GM18517 (cell line): ENCODE measurements at regions not wholly inside any gene's neighbourhood (a gene's known extent, or its start where the extent isn't known, plus 50 kb on each side); places are given as distances from the start of the nearest gene placed in this dataset.

Experiments
- ATAC-seq: cut with Tn5 transposase; IDR thresholded peaks from one replicate; pipeline ENCODE4 v1.9.1; 2021; ENCODE audit warnings: mild to moderate bottlenecking, moderate library complexity; ENCODE audit not compliant: unreplicated experiment

GRCh38 chr19:30293051-30293785, 79.0 kb upstream of the ZNF536 start:
- no peak for ATAC-seq

DNA sequence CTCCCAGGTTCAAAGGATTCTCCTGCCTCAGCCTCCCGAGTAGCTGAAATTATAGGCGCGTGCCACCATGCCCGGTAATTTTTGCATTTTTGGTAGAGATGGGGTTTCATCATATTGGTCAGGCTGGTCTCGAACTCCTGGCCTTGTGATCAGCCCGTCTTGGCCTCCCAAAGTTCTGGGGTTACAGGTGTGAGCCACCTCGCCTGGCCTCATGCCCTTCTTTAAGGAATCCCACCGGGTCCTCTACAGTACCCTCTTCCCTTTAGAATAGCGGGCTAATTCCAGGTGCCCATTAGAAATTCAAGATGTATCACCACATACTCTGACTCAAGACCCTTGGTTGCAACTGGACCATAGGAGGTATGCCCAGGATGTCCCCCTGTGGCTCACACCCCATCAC, 74.2 kb upstream of the ZNF536 start:
- no peak for ATAC-seq

- no peak for ATAC-seq
Observed at GRCh38 chr19:30303131-30303654, 69.0 kb upstream of the ZNF536 start.

GRCh38 chr19:30304540-30304939, 67.6 kb upstream of the ZNF536 start:
- ATAC-seq = no peak

DNA sequence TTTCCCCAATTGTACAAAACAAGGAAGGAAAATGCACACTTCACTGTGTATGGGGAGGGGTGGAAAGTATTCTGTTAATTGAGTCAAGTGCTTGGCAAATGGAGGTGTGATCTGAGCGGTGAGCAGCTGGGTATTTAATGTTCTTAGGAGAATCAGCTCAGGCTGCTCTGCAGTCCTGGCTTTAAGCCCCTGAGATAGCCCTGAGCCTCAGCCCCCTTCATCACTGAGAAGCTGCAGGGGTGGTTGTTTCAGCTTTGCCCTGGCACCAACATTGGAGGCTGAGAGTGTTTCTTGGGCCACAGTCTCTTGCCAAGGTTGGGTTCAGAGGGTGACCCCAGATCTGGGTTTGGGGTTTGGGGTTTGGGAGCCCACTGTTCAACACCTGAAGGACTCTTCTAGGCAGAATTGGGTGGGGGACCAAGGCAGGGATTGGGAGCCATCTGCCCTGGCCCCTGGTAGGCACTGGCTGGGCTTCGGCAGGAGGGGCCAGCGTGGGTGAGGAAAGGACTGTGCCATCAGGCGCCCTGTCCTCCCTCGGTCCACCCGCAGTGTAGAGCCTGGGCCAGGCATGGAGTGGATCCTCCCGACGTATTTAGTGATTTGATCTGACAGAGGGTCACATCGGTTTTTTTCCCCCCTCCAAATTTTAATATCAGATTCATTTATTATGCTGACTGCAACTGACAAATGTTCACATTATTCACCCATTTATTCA, 66.7 kb upstream of the ZNF536 start:
- no peak for ATAC-seq

- ATAC-seq = no peak
Observed at GRCh38 chr19:30307191-30307974, 64.8 kb upstream of the ZNF536 start.

GRCh38 chr19:30309176-30309575, 63.0 kb upstream of the ZNF536 start:
- ATAC-seq = no peak

DNA sequence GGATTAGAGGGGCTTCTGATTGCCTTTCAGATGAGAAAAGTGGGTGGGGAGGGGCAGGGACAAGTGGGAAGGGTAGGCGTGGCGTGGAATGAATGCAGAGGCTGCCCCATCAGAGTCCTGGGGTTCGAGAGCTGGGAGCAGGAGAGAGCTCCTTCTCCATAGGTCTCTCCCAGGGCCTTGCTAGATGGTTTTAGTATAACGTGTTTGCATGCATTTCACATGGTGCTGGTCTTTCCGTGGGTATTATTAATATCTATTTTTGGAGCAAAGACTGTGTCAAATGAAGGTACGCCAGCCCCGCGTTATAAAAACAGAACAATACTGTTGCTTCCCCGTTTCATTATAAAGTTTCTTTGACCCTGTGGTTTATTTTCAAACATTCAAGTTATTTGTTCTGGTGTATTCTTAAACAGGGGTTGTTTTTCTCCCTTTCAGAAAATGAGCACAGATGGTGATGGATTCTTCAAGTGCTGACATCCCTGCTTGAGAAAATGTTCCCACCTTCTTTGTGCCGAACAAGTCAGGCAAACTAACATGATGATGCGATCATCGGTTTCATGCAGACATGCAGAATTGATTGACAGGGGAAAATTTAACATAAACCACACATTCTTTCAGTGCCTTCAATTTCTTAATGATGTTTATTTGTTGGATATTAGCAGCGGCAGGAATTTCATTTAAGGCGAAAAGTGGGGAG, 62.1 kb upstream of the ZNF536 start:
- ATAC-seq = no peak

DNA sequence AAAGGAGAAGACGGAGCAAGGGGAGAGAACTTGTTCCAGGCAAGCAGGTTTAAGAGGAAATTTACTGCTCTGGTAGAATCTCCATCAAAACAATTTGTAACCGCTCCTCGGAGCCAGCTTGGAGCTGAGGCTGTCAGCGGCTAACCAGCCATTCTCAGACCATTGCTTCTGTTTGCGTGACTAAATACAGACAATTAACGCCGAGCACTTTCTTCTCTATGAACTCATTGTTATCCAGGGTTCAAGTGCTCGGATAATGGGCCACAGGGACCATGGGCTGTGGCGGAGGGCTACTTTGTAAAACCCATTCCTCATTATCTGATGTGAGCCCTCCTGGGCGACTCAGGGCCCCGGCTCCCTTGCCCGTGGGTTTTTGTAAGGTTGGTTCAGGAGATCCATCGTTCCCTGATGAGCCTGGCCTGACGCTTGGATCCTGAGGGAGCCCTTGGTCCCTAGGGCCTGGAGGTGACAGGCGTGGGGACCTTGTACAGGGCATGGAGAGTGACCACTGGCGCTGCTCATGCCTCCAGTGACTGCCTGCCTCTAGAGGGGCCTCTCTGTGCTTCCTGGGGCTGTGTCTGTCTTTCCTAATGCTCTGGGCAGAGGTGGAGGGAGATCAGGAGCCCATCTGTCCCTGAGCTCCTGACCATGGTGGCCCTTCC, 61.5 kb upstream of the ZNF536 start:
- no peak for ATAC-seq

GRCh38 chr19:30311911-30312310, 60.3 kb upstream of the ZNF536 start:
- no peak for ATAC-seq

- no peak for ATAC-seq
Observed at GRCh38 chr19:30312582-30313352, 59.4 kb upstream of the ZNF536 start.

GRCh38 chr19:30313353-30313750, 58.8 kb upstream of the ZNF536 start:
- no peak for ATAC-seq

DNA sequence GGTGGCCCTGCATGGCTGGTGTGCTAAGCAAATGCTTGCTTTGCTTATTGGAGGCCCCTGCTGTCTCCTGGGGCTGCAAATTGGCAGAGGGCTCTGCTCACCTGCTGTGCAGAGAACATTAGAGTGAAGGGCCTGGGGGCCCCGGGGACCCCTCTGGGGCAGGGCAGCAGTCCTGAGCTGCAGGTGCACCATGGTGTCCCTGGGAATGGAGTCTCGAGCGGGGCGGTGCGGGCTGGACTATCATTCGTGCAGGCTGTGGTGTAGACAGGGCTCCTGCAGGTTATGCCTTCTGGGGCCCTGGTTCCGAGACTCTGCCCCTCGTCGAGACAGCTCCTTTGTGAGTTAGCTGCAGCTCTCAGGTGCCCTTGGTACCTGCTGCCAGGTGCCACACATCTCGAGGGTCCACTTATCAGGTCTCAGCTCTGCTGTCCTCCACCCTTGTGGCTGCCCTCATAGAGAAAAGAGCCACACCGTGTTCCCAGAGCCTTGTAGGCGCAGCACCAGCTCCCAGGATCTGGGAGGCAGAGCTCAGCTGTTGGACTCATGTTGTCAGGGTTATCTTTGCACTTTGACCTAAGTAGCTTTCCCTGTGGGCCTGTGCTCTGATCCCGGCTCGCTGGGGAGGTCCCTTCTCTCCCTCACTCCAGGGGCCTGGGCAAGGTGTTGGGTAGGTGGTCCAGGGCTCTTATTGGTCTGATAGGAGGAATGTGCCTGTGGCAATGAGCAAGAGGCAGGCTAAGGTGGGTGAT, 58.0 kb upstream of the ZNF536 start:
- ATAC-seq = no peak

DNA sequence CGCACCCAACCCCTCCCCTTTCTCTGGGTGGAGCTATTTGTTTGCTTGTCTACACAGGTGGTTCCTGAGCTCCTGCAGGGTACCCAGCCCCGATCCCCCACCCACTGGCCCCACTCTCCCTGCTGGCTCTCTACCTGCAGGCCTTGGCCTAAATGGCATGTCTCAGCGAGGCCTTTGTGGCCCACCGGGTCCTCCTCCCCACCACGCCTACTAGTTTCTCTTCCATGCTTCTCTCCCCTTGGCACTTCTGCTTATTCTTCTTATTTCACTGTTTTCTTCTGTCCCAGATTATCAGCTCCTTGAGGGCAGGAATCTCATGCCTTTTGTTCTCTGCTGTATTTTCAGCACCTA, 57.4 kb upstream of the ZNF536 start:
- ATAC-seq = no peak

- ATAC-seq = no peak
Observed at GRCh38 chr19:30315159-30315558, 57.0 kb upstream of the ZNF536 start.

DNA sequence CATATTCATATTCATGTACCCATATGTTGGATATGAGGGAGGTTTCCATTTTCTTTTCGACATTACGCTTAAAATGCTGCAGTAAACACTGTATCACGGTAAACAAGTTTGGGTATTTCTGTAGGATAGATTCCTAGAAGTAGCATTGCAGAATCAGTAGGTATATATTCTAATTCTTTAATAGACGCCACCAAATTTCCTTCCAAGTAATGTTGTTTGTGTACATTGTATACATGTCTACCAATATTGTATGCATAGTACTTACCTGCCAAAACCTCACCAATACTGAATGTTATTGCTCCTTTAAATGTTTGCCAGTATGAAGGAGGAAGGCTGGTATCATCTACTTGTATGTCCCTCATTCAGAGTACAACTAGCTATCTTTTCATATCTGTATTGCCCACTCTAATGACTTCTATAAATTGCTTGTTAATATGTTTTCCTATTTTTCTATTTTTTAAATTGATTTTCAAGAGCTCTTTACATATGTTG, 56.1 kb upstream of the ZNF536 start:
- ATAC-seq = no peak

- no peak for ATAC-seq
Observed at GRCh38 chr19:30316560-30317106, 55.6 kb upstream of the ZNF536 start.

DNA sequence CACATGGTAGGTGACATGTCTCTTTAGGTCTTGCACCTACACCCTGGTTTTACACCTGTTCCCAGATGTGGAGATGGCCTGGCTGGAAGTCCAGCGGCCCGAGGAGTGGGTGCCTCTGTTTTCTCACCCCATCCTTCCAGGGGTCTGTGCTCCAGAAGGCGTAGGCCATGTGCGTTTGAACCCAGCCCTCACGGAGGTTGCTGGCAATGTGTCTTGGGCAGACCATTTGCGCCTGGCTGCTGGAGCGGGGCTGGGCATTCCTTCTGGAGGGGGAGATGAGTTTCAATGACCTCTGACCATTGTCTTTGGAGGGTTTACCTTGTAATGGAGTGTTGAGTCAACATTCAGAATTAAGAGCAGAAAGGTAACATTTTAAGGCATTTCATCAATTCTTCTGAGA, 54.8 kb upstream of the ZNF536 start:
- no peak for ATAC-seq

- ATAC-seq = no peak
Observed at GRCh38 chr19:30318261-30318660, 53.9 kb upstream of the ZNF536 start.
